ENCODE measurements at regions not wholly inside any gene's neighbourhood (a gene's known extent, or its start where the extent isn't known, plus 50 kb on each side); places are given as distances from the start of the nearest gene placed in this dataset.

DNA sequence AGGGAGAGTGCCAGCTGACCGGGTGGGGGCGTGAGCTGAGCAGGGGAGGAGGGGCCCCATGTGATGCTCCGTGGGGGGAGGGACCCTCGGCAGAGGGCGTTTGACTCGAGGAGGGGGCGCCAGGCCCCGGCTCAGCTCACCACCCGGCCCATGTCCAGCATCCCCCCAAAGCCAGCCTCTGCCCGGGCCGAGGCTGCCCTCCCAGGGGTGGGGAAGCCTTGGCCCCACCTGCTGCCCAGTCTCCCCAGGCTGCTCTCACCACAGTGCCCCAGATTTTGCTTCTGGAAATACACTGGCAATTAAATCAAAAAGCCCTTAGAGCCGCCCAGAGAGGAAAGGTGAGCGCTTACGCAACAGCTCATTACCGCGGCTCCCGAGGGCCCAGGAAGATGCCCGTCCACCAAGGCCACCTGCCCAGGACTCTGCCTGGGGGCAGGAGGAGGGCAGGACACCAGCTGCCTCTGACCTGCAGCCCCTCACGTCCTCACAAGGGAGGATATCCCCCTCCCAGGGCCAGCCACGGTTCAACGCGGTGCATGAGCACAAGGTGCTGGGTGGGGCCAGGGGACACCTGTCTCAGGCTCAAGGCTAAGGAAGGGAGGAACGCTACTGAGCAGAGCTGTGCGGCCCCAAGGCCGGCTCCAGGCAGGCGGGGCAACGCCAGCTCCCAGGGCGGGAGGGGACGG, 70.0 kb upstream of the INPP5A start:
- no peak for DNase-seq (ENCODE audit: low read depth)
- TF ChIP-seq, protein P1, sequence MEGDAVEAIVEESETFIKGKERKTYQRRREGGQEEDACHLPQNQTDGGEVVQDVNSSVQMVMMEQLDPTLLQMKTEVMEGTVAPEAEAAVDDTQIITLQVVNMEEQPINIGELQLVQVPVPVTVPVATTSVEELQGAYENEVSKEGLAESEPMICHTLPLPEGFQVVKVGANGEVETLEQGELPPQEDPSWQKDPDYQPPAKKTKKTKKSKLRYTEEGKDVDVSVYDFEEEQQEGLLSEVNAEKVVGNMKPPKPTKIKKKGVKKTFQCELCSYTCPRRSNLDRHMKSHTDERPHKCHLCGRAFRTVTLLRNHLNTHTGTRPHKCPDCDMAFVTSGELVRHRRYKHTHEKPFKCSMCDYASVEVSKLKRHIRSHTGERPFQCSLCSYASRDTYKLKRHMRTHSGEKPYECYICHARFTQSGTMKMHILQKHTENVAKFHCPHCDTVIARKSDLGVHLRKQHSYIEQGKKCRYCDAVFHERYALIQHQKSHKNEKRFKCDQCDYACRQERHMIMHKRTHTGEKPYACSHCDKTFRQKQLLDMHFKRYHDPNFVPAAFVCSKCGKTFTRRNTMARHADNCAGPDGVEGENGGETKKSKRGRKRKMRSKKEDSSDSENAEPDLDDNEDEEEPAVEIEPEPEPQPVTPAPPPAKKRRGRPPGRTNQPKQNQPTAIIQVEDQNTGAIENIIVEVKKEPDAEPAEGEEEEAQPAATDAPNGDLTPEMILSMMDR (IDR thresholded peaks at IDR 0.05; ENCODE audit: control insufficient read depth, insufficient read depth, low read depth, low read length, missing control alignments) = no peak
- no peak overlapping the region for H3K4me3 ChIP-seq (ENCODE audit: control insufficient read depth, low read depth, low read length)

DNA sequence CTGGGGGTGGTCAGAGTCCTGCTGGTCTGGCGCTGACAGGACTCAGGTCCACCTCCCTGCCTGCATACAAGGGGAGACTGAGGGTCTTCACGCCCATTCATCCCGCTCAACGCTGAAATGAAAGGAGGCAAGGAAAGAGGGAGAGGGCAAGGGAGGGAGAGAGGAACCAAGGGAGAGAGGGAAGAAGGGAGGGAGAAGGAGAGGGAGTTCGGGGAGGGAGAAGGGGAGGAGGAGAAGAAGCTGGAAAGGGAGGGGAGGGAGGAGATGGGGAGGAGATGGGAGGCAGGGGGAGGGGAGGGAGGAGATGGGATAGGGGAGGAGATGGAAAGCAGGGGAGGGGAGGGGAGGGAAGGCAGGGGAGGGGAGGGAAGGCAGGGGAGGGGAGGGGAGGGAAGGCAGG, 69.4 kb upstream of the INPP5A start:
- H3K4me3 ChIP-seq (ENCODE audit: control insufficient read depth, low read depth, low read length) = no peak overlapping the region
- DNase-seq (ENCODE audit: low read depth) = no peak
- TF ChIP-seq, protein P1 (IDR thresholded peaks at IDR 0.05; ENCODE audit: control insufficient read depth, insufficient read depth, low read depth, low read length, missing control alignments) = no peak

DNA sequence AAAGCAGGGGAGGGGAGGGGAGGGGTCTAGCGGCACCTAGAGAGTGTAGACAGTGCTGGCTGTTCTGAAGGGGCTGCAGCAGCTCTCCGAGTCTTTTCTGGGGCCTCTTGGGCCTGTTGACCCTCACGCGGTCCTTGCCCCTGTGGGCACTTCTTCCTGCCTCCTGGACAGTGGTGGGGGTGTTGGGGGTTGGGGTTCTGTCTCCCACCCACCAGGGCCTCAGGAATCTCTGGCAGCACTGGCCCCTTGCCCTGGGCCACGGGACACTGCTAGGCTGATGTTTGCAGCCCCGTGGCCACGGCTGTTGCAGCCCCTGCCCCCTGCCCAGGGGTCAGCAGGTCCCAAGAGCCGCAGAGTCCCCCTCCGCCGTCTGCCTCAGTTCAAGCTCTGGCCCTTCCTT, 68.9 kb upstream of the INPP5A start:
- DNase-seq (ENCODE audit: low read depth) = no peak
- H3K4me3 ChIP-seq (ENCODE audit: control insufficient read depth, low read depth, low read length) = no peak overlapping the region
- TF ChIP-seq, protein P1 (IDR thresholded peaks at IDR 0.05; ENCODE audit: control insufficient read depth, insufficient read depth, low read depth, low read length, missing control alignments) = no peak

DNA sequence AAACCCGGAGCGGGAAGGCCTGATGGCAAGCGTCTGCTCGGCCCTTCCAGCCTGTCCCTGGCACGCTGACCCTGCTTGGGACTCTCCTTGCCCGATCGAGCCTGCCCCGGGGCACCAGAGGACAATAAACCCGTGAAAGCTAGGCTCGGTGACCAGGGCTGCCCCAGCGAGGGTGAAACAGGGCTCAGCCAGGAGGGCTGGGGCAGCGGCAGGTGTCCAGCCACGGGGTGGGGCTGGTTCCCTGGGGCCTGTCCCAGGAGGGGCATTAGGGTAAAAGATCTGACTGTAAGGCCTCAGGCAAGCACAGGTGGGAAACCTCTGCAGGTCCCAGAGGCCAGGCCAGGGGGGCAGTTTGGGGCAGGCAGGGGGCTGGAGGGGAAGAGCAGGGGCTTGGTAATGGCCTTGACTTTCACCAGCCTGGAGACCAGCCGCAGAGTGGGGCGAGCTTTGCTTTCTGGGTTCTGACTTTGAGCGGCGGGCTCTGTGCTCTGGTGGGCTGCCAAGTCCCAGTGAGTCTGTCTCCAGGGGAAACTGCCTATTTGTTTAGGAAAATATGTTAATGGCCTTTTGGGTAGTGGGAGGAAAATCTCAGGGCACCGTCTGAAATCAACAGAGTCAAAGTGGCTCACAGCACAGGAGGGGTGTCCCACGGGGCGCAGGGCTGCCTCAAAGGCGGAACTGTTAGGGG, 68.2 kb upstream of the INPP5A start:
- TF ChIP-seq, protein P1 (IDR thresholded peaks at IDR 0.05; ENCODE audit: control insufficient read depth, insufficient read depth, low read depth, low read length, missing control alignments) = no peak
- no peak for DNase-seq (ENCODE audit: low read depth)
- H3K4me3 ChIP-seq (ENCODE audit: control insufficient read depth, low read depth, low read length) = no peak overlapping the region

DNA sequence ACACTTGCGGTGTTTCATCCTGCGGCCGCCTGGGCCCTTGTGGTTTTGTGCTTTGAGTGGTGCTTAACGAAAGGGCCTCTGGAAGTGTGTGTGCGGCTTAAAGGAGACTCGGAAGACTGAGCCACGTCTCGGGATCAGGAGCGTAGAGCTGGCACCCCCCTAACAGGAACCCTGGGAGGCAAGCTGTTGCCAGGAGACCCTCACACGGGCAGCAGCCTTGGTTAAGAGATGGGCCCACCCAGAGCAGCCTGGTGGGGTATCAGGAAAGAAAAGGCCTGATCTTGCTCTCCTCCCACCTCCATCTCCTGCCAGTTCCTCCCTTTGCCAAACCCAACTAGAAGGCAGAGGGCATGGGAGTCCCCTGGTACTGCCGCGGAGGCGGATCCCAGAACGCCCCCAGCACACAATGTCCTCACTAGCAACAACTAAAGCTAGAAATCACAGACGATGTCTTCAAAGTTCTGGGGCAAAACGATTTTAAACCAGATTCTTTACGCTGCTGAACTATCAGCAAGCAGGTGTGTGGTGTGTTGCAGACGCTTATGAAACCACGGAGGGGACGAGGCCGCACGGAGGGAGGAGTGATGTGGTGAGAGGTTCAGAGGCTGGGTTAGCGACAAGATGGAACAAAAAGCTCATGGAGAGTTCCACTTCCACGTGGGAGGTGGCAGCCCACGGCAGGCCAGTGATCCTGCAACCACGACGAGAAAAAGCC, 67.0 kb upstream of the INPP5A start:
- H3K4me3 ChIP-seq (ENCODE audit: control insufficient read depth, low read depth, low read length) = no peak overlapping the region

DNA sequence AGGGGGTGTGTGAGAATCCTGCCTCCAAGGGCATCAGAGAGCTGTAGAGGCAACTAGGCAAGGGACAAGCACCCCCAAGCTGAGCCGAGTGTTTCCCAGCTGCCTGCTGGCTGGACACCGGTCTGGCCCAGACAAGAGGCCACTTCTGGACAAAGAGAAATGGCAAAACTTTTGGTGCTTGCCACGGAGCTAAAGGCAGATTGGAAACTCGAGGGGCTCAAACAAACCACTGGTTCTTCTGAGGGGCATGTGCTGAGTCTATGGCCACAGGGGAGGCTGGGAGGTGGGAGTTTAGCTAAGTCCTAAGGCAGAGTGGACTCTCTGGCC, 66.5 kb upstream of the INPP5A start:
- TF ChIP-seq, protein P1 (IDR thresholded peaks at IDR 0.05; ENCODE audit: control insufficient read depth, insufficient read depth, low read depth, low read length, missing control alignments) = no peak
- DNase-seq (ENCODE audit: low read depth) = no peak
- no peak overlapping the region for H3K4me3 ChIP-seq (ENCODE audit: control insufficient read depth, low read depth, low read length)

More for the DNA sequence above, 67.0 kb upstream of the INPP5A start:
- TF ChIP-seq, protein P1 (IDR thresholded peaks at IDR 0.05; ENCODE audit: control insufficient read depth, insufficient read depth, low read depth, low read length, missing control alignments) = no peak
- no peak for DNase-seq (ENCODE audit: low read depth)

Data from AG09309 (cell line).